ENCODE measurements at regions not wholly inside any gene's neighbourhood (a gene's known extent, or its start where the extent isn't known, plus 50 kb on each side); places are given as distances from the start of the nearest gene placed in this dataset.

- no peak for FAIRE-seq
- DNase-seq (ENCODE audit: insufficient read length, low spot score): no peak
- TF ChIP-seq POLR2AphosphoS5 (IDR thresholded peaks at IDR 0.05; ENCODE audit: low read depth, low read length) (no peak), TAF1 (IDR thresholded peaks at IDR 0.05; ENCODE audit: low read depth, low read length) (no peak), POU2F2 (IDR thresholded peaks at IDR 0.05; ENCODE audit: low read depth, low read length) (no peak), PAX5 (IDR thresholded peaks at IDR 0.05; ENCODE audit: insufficient read depth, low read length, severe bottlenecking) (no peak), POLR2A (IDR thresholded peaks at IDR 0.05; ENCODE audit: low read depth, low read length) (no peak), SPI1 (IDR thresholded peaks at IDR 0.05; ENCODE audit: low read depth, low read length) (no peak)
These were observed 376.5 kb downstream of the LRRIQ3 start for GRCh38 chr1:73821520-73821919.

GRCh38 chr1:73820843-73821242 is 377.1 kb downstream of the LRRIQ3 start:
- no peak for FAIRE-seq
- DNase-seq (ENCODE audit: insufficient read length, low spot score): no peak
- TF ChIP-seq TAF1 (IDR thresholded peaks at IDR 0.05; ENCODE audit: low read depth, low read length): no peak
- no peak for TF ChIP-seq POU2F2 (IDR thresholded peaks at IDR 0.05; ENCODE audit: low read depth, low read length)
- TF ChIP-seq PAX5 (IDR thresholded peaks at IDR 0.05; ENCODE audit: insufficient read depth, low read length, severe bottlenecking): no peak
- no peak for TF ChIP-seq SPI1 (IDR thresholded peaks at IDR 0.05; ENCODE audit: low read depth, low read length)
- no peak for TF ChIP-seq POLR2A (IDR thresholded peaks at IDR 0.05; ENCODE audit: low read depth, low read length)
- TF ChIP-seq POLR2AphosphoS5 (IDR thresholded peaks at IDR 0.05; ENCODE audit: low read depth, low read length): no peak

- DNase-seq (ENCODE audit: insufficient read length, low spot score) (no peak), FAIRE-seq (no peak)
- TF ChIP-seq POU2F2 (IDR thresholded peaks at IDR 0.05; ENCODE audit: low read depth, low read length): no peak
- TF ChIP-seq POLR2AphosphoS5 (IDR thresholded peaks at IDR 0.05; ENCODE audit: low read depth, low read length): no peak
- no peak for TF ChIP-seq SPI1 (IDR thresholded peaks at IDR 0.05; ENCODE audit: low read depth, low read length)
- TF ChIP-seq PAX5 (IDR thresholded peaks at IDR 0.05; ENCODE audit: insufficient read depth, low read length, severe bottlenecking): no peak
- TF ChIP-seq POLR2A (IDR thresholded peaks at IDR 0.05; ENCODE audit: low read depth, low read length): no peak
These were observed 384.3 kb downstream of the LRRIQ3 start for GRCh38 chr1:73813716-73814115.

DNA sequence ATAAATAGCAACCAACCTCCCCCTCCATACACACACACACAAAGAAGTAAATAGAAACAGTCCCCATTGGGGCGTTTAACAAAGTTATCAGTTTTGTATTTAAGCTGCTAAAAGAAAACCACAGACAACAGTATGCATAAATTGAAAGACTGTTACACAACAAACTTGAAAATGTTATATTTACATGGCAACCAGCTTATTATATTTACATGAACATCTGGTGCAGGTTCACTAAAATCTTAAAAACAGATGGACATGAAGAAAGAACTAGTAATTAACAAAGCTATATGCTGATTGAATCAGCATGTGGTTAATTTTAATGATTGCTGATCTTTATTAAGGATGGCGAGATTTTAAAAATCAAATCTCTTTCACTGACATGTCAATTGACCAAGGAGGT is 384.7 kb downstream of the LRRIQ3 start:
- TF ChIP-seq POU2F2 (IDR thresholded peaks at IDR 0.05; ENCODE audit: low read depth, low read length) (no peak), SPI1 (IDR thresholded peaks at IDR 0.05; ENCODE audit: low read depth, low read length) (no peak), POLR2A (IDR thresholded peaks at IDR 0.05; ENCODE audit: low read depth, low read length) (no peak), POLR2AphosphoS5 (IDR thresholded peaks at IDR 0.05; ENCODE audit: low read depth, low read length) (no peak), TAF1 (IDR thresholded peaks at IDR 0.05; ENCODE audit: low read depth, low read length) (no peak), PAX5 (IDR thresholded peaks at IDR 0.05; ENCODE audit: insufficient read depth, low read length, severe bottlenecking) (no peak)
- DNase-seq (ENCODE audit: insufficient read length, low spot score) (no peak), FAIRE-seq (no peak)

- TF ChIP-seq PAX5 (IDR thresholded peaks at IDR 0.05; ENCODE audit: insufficient read depth, low read length, severe bottlenecking) (no peak), POLR2A (IDR thresholded peaks at IDR 0.05; ENCODE audit: low read depth, low read length) (no peak), POU2F2 (IDR thresholded peaks at IDR 0.05; ENCODE audit: low read depth, low read length) (no peak), SPI1 (IDR thresholded peaks at IDR 0.05; ENCODE audit: low read depth, low read length) (no peak), POLR2AphosphoS5 (IDR thresholded peaks at IDR 0.05; ENCODE audit: low read depth, low read length) (no peak), TAF1 (IDR thresholded peaks at IDR 0.05; ENCODE audit: low read depth, low read length) (no peak)
- DNase-seq (ENCODE audit: insufficient read length, low spot score) (no peak), FAIRE-seq (no peak)
These were observed 386.2 kb downstream of the LRRIQ3 start for GRCh38 chr1:73811798-73812197.

- TF ChIP-seq POU2F2 (IDR thresholded peaks at IDR 0.05; ENCODE audit: low read depth, low read length): no peak
- no peak for TF ChIP-seq PAX5 (IDR thresholded peaks at IDR 0.05; ENCODE audit: insufficient read depth, low read length, severe bottlenecking)
- TF ChIP-seq POLR2AphosphoS5 (IDR thresholded peaks at IDR 0.05; ENCODE audit: low read depth, low read length): no peak
- TF ChIP-seq POLR2A (IDR thresholded peaks at IDR 0.05; ENCODE audit: low read depth, low read length): no peak
- TF ChIP-seq TAF1 (IDR thresholded peaks at IDR 0.05; ENCODE audit: low read depth, low read length): no peak
- no peak for TF ChIP-seq SPI1 (IDR thresholded peaks at IDR 0.05; ENCODE audit: low read depth, low read length)
- DNase-seq (ENCODE audit: insufficient read length, low spot score) (no peak), FAIRE-seq (no peak)
These were observed 393.0 kb downstream of the LRRIQ3 start for GRCh38 chr1:73804935-73805334.

- TF ChIP-seq POLR2AphosphoS5 (IDR thresholded peaks at IDR 0.05; ENCODE audit: low read depth, low read length) (no peak), POLR2A (IDR thresholded peaks at IDR 0.05; ENCODE audit: low read depth, low read length) (no peak), POU2F2 (IDR thresholded peaks at IDR 0.05; ENCODE audit: low read depth, low read length) (no peak), SPI1 (IDR thresholded peaks at IDR 0.05; ENCODE audit: low read depth, low read length) (no peak), PAX5 (IDR thresholded peaks at IDR 0.05; ENCODE audit: insufficient read depth, low read length, severe bottlenecking) (no peak), TAF1 (IDR thresholded peaks at IDR 0.05; ENCODE audit: low read depth, low read length) (no peak)
- no peak for DNase-seq (ENCODE audit: insufficient read length, low spot score)
These were observed 394.6 kb downstream of the LRRIQ3 start for GRCh38 chr1:73803380-73803779.

GRCh38 chr1:73801912-73802429 is 396.0 kb downstream of the LRRIQ3 start:
- FAIRE-seq (no peak), DNase-seq (ENCODE audit: insufficient read length, low spot score) (no peak)
- TF ChIP-seq PAX5 (IDR thresholded peaks at IDR 0.05; ENCODE audit: insufficient read depth, low read length, severe bottlenecking) (no peak), TAF1 (IDR thresholded peaks at IDR 0.05; ENCODE audit: low read depth, low read length) (no peak), POLR2A (IDR thresholded peaks at IDR 0.05; ENCODE audit: low read depth, low read length) (no peak), POLR2AphosphoS5 (IDR thresholded peaks at IDR 0.05; ENCODE audit: low read depth, low read length) (no peak), POU2F2 (IDR thresholded peaks at IDR 0.05; ENCODE audit: low read depth, low read length) (no peak), SPI1 (IDR thresholded peaks at IDR 0.05; ENCODE audit: low read depth, low read length) (no peak)

More at GRCh38 chr1:73803380-73803779, 394.6 kb downstream of the LRRIQ3 start:
- FAIRE-seq: no peak

DNA sequence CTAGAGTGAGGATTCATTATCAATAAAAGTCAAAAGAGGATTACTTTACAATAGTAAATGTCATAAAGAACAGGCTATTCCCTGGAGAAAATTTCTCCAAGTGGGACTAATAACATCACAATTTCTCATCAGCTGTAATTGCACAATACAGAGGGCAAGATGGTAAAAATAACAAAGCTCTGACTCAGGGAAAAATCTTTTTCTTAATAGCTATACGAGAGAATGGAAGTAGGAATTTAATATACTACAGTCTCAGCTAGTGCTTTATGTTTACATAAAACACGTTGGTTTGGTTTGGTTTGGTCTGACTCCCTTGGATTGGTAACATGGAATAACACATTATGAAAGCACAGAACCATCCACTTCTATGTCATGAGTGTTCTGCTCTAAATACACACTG is 397.6 kb downstream of the LRRIQ3 start:
- DNase-seq (ENCODE audit: insufficient read length, low spot score) (no peak), FAIRE-seq (no peak)
- no peak for TF ChIP-seq POLR2A (IDR thresholded peaks at IDR 0.05; ENCODE audit: low read depth, low read length)
- TF ChIP-seq TAF1 (IDR thresholded peaks at IDR 0.05; ENCODE audit: low read depth, low read length): no peak
- no peak for TF ChIP-seq POU2F2 (IDR thresholded peaks at IDR 0.05; ENCODE audit: low read depth, low read length)
- TF ChIP-seq POLR2AphosphoS5 (IDR thresholded peaks at IDR 0.05; ENCODE audit: low read depth, low read length): no peak
- no peak for TF ChIP-seq PAX5 (IDR thresholded peaks at IDR 0.05; ENCODE audit: insufficient read depth, low read length, severe bottlenecking)
- no peak for TF ChIP-seq SPI1 (IDR thresholded peaks at IDR 0.05; ENCODE audit: low read depth, low read length)

DNA sequence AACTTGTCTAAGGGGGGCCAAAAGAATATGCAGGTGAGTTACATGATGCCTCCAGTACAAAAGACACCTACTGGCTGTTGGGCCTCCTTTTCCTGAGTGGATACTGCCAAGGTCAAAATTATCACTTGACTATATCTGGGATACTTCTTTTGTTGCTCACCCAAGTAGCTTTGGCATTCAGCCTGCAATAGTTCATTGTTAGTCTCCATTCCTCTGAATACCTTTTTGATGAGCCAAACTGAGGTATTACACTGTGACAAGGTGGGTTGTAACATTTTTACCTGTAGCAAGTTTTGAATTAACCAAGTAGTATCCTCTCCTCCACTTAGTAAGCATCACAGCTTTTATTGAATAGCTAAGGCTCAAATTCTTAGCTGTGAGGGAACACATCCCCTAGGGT is 408.0 kb downstream of the LRRIQ3 start:
- FAIRE-seq (no peak), DNase-seq (ENCODE audit: insufficient read length, low spot score) (no peak)
- no peak for TF ChIP-seq SPI1 (IDR thresholded peaks at IDR 0.05; ENCODE audit: low read depth, low read length)
- TF ChIP-seq TAF1 (IDR thresholded peaks at IDR 0.05; ENCODE audit: low read depth, low read length): no peak
- TF ChIP-seq POLR2A (IDR thresholded peaks at IDR 0.05; ENCODE audit: low read depth, low read length): no peak
- TF ChIP-seq POU2F2 (IDR thresholded peaks at IDR 0.05; ENCODE audit: low read depth, low read length): no peak
